ENCODE measurements at regions not wholly inside any gene's neighbourhood (a gene's known extent, or its start where the extent isn't known, plus 50 kb on each side); places are given as distances from the start of the nearest gene placed in this dataset.

DNA sequence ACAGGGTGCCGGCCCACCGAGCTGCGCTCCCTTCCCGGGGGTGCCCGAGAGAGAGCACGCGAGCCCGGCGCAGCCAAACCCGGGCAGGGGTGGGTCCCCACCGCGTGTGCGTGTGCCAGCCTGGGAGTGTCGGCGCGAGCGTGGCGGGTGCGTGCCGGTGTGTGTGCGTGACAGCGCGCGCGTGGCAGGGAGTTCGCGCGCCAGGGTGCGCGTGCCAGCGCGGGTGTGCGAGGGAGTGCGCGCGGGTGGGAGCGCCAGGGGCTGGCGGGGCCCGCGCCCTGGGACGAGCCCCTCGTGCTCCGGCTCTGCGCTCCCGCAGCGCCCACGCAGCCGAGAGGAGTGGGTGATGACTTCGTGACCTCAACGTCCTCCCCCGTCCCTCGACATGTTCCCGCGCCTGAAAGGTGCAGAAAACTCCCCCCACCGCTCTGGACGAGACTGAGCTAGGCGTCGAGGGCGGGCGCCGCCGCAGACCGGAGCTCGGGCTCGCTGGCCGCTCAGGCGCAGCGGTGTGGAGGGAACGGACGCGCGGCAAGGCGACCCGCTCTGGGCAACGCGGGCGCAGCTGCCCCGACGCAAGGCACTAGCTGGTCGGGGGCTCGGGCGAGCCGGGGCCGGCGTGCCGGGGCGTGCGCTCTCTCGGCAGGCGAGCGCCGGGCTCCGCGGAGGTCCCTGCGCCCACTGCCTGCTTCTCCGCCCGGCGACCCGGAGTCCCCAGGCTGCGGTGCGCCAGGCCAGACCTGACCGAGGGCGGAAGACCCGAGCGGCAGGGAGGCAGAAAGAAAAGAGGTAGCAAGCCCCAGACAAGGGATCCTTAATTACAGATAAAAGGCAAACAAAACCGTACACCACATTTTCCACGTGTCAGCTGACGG is 582.8 kb downstream of the ZEB2 start:
- DNase-seq, result peak in 1 of 2 donors; percentile 89
- ATAC-seq (ENCODE audit: low FRiP score in 2 of 2), result peak; percentile 49 to 86
- Histone ChIP-seq H3K27me3 (peaks cover 0 to 8% (median 0%) of the 10 kb centered on the region in 4 donors), H3K36me3 (no peaks in the 10 kb centered on the region), H3K27ac (peak overlapping the region; percentile 83 to 90 (median 85)), H3K4me1 (peaks cover 6 to 17% (median 11%) of the 10 kb centered on the region in 4 donors), H3K4me3 (peak overlapping the region; percentile 22 to 60 (median 46)), H3K9me3 (no peaks in the 10 kb centered on the region)
- 1 to 2% methylated on average over 7 to 35 of the region's 108 CpGs for WGBS, 2 donors
- TF ChIP-seq EP300 (IDR thresholded peaks at IDR 0.05) (no peak), POLR2A (IDR thresholded peaks at IDR 0.05) (peak in 1 of 4 donors; percentile 28), POLR2AphosphoS5 (IDR thresholded peaks at IDR 0.05) (peak in 1 of 2 donors; percentile 43)
- TF ChIP-seq, protein P1, sequence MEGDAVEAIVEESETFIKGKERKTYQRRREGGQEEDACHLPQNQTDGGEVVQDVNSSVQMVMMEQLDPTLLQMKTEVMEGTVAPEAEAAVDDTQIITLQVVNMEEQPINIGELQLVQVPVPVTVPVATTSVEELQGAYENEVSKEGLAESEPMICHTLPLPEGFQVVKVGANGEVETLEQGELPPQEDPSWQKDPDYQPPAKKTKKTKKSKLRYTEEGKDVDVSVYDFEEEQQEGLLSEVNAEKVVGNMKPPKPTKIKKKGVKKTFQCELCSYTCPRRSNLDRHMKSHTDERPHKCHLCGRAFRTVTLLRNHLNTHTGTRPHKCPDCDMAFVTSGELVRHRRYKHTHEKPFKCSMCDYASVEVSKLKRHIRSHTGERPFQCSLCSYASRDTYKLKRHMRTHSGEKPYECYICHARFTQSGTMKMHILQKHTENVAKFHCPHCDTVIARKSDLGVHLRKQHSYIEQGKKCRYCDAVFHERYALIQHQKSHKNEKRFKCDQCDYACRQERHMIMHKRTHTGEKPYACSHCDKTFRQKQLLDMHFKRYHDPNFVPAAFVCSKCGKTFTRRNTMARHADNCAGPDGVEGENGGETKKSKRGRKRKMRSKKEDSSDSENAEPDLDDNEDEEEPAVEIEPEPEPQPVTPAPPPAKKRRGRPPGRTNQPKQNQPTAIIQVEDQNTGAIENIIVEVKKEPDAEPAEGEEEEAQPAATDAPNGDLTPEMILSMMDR (IDR thresholded peaks at IDR 0.05), result no peak

DNA sequence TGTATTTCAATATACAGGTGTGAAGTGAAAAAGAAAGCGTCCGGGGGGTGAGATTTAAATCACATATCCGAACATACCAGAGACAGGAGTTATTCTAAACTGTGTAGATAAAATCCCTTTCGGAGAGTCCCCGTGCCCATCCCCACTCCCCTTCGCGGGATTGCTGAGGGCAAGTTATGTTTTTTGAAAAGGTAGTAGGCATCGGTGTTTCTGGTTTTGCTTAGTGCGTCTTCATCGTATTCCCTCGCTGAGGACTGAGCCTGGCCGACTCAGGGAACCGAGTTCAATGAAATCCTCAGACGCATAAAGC is 583.4 kb downstream of the ZEB2 start:
- H3K9me3 ChIP-seq, result no peaks in the 10 kb centered on the region
- peak overlapping the region; percentile 22 to 60 (median 46) for H3K4me3 ChIP-seq
- DNase-seq (no peak), ATAC-seq (ENCODE audit: low FRiP score in 2 of 2) (peak in 1 of 2 donors; percentile 26)
- WGBS, 2 donors, result 18 to 24% methylated on average over 10 to 14 of the region's 14 CpGs
- TF ChIP-seq EP300 (IDR thresholded peaks at IDR 0.05) (no peak), POLR2A (IDR thresholded peaks at IDR 0.05) (no peak), POLR2AphosphoS5 (IDR thresholded peaks at IDR 0.05) (no peak)
- TF ChIP-seq, protein P1 (IDR thresholded peaks at IDR 0.05), result no peak
- peaks cover 6 to 17% (median 11%) of the 10 kb centered on the region in 4 donors for H3K4me1 ChIP-seq
- H3K36me3 ChIP-seq, result no peaks in the 10 kb centered on the region
- peaks cover 0 to 8% (median 0%) of the 10 kb centered on the region in 4 donors for H3K27me3 ChIP-seq
- peak overlapping the region; percentile 83 to 90 (median 85) for H3K27ac ChIP-seq

DNA sequence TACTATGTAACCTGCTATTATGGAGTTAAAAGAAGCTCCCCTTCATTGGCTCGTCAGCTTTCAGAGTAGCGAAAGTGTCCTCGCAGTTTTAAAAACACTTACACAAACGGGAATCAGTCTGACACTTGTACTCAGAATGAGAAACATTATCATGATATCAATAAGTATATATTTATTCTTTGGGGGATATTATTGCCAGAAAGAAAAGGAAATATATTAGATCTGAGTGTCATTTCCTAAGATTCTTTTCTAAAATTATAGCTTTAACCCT is 584.5 kb downstream of the ZEB2 start:
- Histone ChIP-seq H3K27ac (peak overlapping the region; percentile 83 to 90 (median 85)), H3K36me3 (no peaks in the 10 kb centered on the region), H3K4me3 (no peak overlapping the region), H3K9me3 (no peaks in the 10 kb centered on the region), H3K4me1 (peaks cover 5 to 17% (median 11%) of the 10 kb centered on the region in 4 donors), H3K27me3 (peaks cover 0 to 8% (median 0%) of the 10 kb centered on the region in 4 donors)
- DNase-seq (no peak), ATAC-seq (ENCODE audit: low FRiP score in 2 of 2) (no peak)
- 65 to 82% methylated on average over 4 of the region's 4 CpGs for WGBS, 2 donors
- TF ChIP-seq EP300 (IDR thresholded peaks at IDR 0.05), result no peak
- TF ChIP-seq POLR2A (IDR thresholded peaks at IDR 0.05), result no peak
- TF ChIP-seq POLR2AphosphoS5 (IDR thresholded peaks at IDR 0.05), result no peak
- TF ChIP-seq, protein P1 (IDR thresholded peaks at IDR 0.05), result no peak

DNA sequence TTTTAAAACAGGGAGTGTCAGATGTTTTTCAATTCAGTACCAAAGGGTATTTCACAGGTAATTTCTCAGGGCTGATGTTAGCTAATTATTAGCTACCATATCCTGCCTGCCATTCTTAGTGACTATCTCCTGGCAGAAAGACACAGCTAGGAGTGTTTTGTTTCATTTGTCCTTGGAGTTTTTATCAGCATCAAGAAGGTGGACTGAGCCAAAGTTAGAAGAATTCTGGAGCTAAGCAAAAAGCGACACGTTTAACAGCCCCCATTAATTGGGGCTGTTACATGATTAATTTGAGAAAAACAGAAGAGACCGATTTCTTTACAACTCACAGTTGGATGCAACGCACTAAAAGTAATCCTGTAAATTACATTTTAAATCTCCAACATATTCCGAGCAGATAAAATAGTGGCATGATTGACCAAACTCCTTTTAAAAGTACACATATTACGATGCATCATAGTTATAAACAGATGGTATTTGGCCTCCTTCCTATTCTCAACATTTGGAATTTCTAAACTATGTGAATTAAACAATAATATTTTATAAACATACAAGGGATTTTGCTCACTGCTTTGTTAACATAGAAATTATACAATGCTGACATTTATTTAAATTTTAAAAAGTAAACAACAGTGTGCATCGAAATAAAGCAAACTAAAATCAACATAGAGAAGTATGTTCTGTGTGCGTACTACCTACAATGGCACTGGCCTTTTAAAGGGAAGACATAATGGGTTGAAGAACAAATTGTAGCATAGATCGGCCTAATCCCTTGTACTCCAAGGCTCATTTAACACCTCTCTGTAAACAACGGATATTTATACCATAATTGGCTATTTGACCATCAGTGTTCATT is 585.1 kb downstream of the ZEB2 start:
- no peak overlapping the region for H3K4me3 ChIP-seq
- TF ChIP-seq POLR2AphosphoS5 (IDR thresholded peaks at IDR 0.05) (no peak), POLR2A (IDR thresholded peaks at IDR 0.05) (no peak), EP300 (IDR thresholded peaks at IDR 0.05) (no peak)
- TF ChIP-seq, protein P1 (IDR thresholded peaks at IDR 0.05), result no peak
- 78 to 80% methylated on average over 10 of the region's 10 CpGs for WGBS, 2 donors

More for the DNA sequence above, 585.1 kb downstream of the ZEB2 start:
- peak overlapping the region; percentile 83 to 90 (median 85) for H3K27ac ChIP-seq
- H3K9me3 ChIP-seq, result no peaks in the 10 kb centered on the region
- peaks cover 4 to 17% (median 11%) of the 10 kb centered on the region in 4 donors for H3K4me1 ChIP-seq
- no peaks in the 10 kb centered on the region for H3K36me3 ChIP-seq
- peaks cover 0 to 8% (median 0%) of the 10 kb centered on the region in 4 donors for H3K27me3 ChIP-seq
- DNase-seq (no peak), ATAC-seq (ENCODE audit: low FRiP score in 2 of 2) (no peak)

All from upper lobe of left lung (tissue), 6 donors.